DMS153 (cell line): ENCODE measurements at regions not wholly inside any gene's neighbourhood (a gene's known extent, or its start where the extent isn't known, plus 50 kb on each side); places are given as distances from the start of the nearest gene placed in this dataset.
"Not testable (repeated sequence)": the region's sequence is repeated elsewhere in the genome, so short reads cannot be mapped to it uniquely, and the experiment has no call there.

Source experiments
- DNase-seq: peaks from one replicate; lab custom pipeline; 2025; lab: John Stamatoyannopoulos, UW

GRCh38 chr22:22056809-22057594 lies 74.4 kb upstream of the TOP3B start:
- DNase-seq, result not testable (repeated sequence)

- not testable (repeated sequence) for DNase-seq
Measured at GRCh38 chr22:22052548-22053139, 70.1 kb upstream of the TOP3B start.

- not testable (repeated sequence) for DNase-seq
Measured at GRCh38 chr22:22051032-22051431, 68.4 kb upstream of the TOP3B start.

GRCh38 chr22:22050141-22050775 lies 67.7 kb upstream of the TOP3B start:
- no peak for DNase-seq

- DNase-seq, result no peak
Measured at GRCh38 chr22:22049684-22050083, 67.1 kb upstream of the TOP3B start.

- DNase-seq, result no peak
Measured at GRCh38 chr22:22048981-22049531, 66.5 kb upstream of the TOP3B start.

GRCh38 chr22:22048318-22048942 lies 65.8 kb upstream of the TOP3B start:
- no peak for DNase-seq

GRCh38 chr22:22047776-22048175 lies 65.2 kb upstream of the TOP3B start:
- no peak for DNase-seq

- no peak for DNase-seq
Measured at GRCh38 chr22:22047266-22047665, 64.7 kb upstream of the TOP3B start.

GRCh38 chr22:22046370-22046769 lies 63.8 kb upstream of the TOP3B start:
- DNase-seq, result no peak

GRCh38 chr22:22045571-22046335 lies 63.2 kb upstream of the TOP3B start:
- DNase-seq, result peak; percentile 30

- DNase-seq, result no peak
Measured at GRCh38 chr22:22044153-22044552, 61.6 kb upstream of the TOP3B start.

GRCh38 chr22:22043296-22044078 lies 60.9 kb upstream of the TOP3B start:
- no peak for DNase-seq

- no peak for DNase-seq
Measured at GRCh38 chr22:22042599-22043295, 60.2 kb upstream of the TOP3B start.

GRCh38 chr22:22042009-22042408 lies 59.4 kb upstream of the TOP3B start:
- no peak for DNase-seq

GRCh38 chr22:22040908-22041307 lies 58.3 kb upstream of the TOP3B start:
- no peak for DNase-seq

GRCh38 chr22:22040472-22040871 lies 57.9 kb upstream of the TOP3B start:
- no peak for DNase-seq

GRCh38 chr22:22039286-22040074 lies 56.9 kb upstream of the TOP3B start:
- DNase-seq, result no peak

- DNase-seq, result no peak
Measured at GRCh38 chr22:22038178-22038880, 55.7 kb upstream of the TOP3B start.
